OCI-LY7 (cell line): ENCODE measurements at regions not wholly inside any gene's neighbourhood (a gene's known extent, or its start where the extent isn't known, plus 50 kb on each side); places are given as distances from the start of the nearest gene placed in this dataset.

Experiments used
- CTCF ChIP-seq: fragments of 200-600 bp; sonication (generic); conservative IDR thresholded peaks from 2 replicates; pipeline ENCODE4 v1.5.1; 2014; ENCODE audit warnings: mild to moderate bottlenecking, antibody characterized with exemption, low read length, moderate library complexity, mixed read lengths
- EZH2phosphoT487 ChIP-seq: fragments of 200-600 bp; sonication (generic); IDR thresholded peaks from 2 replicates; pipeline ENCODE4 v1.6.1; 2018; ENCODE audit warnings: low read depth, borderline replicate concordance, mild to moderate bottlenecking, mixed run types, antibody characterized with exemption, low read length, moderate library complexity, mixed read lengths

DNA sequence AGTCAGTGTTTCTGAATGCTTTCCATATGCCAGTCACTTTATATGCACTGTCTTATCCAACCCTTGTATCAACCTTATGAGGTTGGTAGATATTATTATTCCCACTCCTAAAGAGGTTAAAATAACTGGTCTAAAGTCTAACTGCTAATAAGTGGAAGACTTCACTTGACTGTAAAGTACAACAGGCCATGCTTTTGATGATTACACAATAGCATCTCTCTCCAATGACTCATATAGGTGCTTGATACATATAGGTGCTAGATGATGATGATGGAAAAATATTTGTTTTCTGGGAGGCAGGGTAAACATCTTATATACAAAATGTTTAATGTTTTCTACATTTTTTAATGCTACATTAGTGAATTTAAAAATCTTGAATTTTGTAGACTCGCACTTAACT is 75.9 kb upstream of the NR3C1 start:
- TF ChIP-seq CTCF = no peak
- no peak for TF ChIP-seq EZH2phosphoT487
